IMR-90 (cell line): ENCODE measurements at regions not wholly inside any gene's neighbourhood (a gene's known extent, or its start where the extent isn't known, plus 50 kb on each side); places are given as distances from the start of the nearest gene placed in this dataset.

Source experiments
- BHLHE40 ChIP-seq: fragments of 150-350 bp; IDR thresholded peaks from 2 replicates; pipeline ENCODE4 v1.6.1; 2016; ENCODE audit warnings: mild to moderate bottlenecking, low read depth, low read length
- CHD1 ChIP-seq: IDR thresholded peaks from 2 replicates; pipeline ENCODE4 v1.6.1; 2012; ENCODE audit warnings: low read depth, low read length, improper control_type of control experiment
- MAZ ChIP-seq: IDR thresholded peaks from 2 replicates; pipeline ENCODE4 v1.6.1; 2012; ENCODE audit warnings: low read depth, mild to moderate bottlenecking, low read length, improper control_type of control experiment, moderate library complexity, borderline replicate concordance
- POLR2A ChIP-seq: IDR thresholded peaks from 2 replicates; pipeline ENCODE4 v1.6.1; 2012; ENCODE audit warnings: mild to moderate bottlenecking, low read depth, low read length
- RAD21 ChIP-seq: IDR thresholded peaks from 2 replicates; pipeline ENCODE4 v1.6.1; 2012; ENCODE audit warnings: low read length, improper control_type of control experiment
- RFX5 ChIP-seq: IDR thresholded peaks from 2 replicates; pipeline ENCODE4 v1.8.0; 2012; ENCODE audit warnings: low read depth, mild to moderate bottlenecking, low read length, moderate library complexity
- USF2 ChIP-seq: fragments of 150-350 bp; IDR thresholded peaks from 2 replicates; pipeline ENCODE4 v1.6.1; 2017; ENCODE audit warnings: mild to moderate bottlenecking, antibody characterized with exemption, low read length, low read depth
- TF ChIP-seq, protein P1 (sequence below): conservative IDR thresholded peaks from 2 replicates; pipeline ENCODE4 v1.5.1; 2012; ENCODE audit warnings: mild to moderate bottlenecking, low read depth, low read length, improper control_type of control experiment

DNA sequence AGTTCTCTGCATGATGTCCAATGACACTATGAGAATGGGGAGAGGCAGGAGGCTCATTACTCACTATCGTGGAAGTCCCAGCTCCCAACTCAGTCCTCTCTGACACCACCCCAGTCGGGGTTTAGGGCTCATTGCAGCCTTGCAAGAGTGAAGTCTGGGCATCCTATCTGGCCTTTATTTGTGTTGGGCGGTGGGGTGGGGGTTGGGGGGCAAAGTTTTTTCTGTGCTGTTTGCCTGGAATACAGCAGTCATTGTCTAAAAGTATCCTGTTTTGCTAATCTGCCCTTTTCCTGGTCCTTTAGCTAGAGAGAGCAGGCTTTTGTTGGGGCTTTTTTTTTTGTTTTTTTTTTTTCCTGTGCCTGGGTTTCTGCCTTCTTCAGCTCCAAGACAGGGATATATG lies 174.2 kb downstream of the MYLK4 start:
- TF ChIP-seq, protein P1, sequence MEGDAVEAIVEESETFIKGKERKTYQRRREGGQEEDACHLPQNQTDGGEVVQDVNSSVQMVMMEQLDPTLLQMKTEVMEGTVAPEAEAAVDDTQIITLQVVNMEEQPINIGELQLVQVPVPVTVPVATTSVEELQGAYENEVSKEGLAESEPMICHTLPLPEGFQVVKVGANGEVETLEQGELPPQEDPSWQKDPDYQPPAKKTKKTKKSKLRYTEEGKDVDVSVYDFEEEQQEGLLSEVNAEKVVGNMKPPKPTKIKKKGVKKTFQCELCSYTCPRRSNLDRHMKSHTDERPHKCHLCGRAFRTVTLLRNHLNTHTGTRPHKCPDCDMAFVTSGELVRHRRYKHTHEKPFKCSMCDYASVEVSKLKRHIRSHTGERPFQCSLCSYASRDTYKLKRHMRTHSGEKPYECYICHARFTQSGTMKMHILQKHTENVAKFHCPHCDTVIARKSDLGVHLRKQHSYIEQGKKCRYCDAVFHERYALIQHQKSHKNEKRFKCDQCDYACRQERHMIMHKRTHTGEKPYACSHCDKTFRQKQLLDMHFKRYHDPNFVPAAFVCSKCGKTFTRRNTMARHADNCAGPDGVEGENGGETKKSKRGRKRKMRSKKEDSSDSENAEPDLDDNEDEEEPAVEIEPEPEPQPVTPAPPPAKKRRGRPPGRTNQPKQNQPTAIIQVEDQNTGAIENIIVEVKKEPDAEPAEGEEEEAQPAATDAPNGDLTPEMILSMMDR: no peak
- no peak for TF ChIP-seq RFX5
- no peak for TF ChIP-seq USF2
- no peak for TF ChIP-seq POLR2A
- TF ChIP-seq MAZ: no peak
- no peak for TF ChIP-seq RAD21
- no peak for TF ChIP-seq BHLHE40
- no peak for TF ChIP-seq CHD1
